ENCODE measurements at regions not wholly inside any gene's neighbourhood (a gene's known extent, or its start where the extent isn't known, plus 50 kb on each side); places are given as distances from the start of the nearest gene placed in this dataset.
A peak's percentile ranks its signal among the peaks of the same experiment; 100 is the strongest.

DNA sequence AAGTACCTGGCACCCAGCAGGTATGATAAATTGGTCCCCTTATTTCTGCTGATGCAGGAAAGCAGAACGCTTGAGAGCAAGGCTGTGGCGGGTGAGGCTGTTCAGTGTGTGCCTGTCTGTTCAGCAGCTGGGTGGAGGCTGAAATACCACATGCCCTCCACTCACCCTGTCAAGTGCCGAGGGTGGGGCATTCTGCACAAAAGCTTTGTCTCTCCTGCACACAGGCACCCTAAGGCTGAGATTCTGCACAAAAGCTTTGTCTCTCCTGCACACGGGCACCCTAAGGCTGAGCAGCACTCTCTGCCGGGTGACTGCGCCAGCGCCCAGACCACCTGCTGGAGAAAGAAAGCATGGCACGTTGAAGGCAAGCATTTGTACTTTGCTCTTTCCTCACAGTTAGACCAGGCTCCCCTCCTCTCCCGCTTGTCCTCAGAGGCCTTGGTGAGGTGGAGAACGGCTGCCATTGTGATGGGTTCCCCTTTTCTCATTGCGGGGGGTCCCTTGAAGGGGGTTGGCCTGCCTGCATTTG, 97.5 kb downstream of the BDH1 start (continued):
- TF ChIP-seq, protein P1, sequence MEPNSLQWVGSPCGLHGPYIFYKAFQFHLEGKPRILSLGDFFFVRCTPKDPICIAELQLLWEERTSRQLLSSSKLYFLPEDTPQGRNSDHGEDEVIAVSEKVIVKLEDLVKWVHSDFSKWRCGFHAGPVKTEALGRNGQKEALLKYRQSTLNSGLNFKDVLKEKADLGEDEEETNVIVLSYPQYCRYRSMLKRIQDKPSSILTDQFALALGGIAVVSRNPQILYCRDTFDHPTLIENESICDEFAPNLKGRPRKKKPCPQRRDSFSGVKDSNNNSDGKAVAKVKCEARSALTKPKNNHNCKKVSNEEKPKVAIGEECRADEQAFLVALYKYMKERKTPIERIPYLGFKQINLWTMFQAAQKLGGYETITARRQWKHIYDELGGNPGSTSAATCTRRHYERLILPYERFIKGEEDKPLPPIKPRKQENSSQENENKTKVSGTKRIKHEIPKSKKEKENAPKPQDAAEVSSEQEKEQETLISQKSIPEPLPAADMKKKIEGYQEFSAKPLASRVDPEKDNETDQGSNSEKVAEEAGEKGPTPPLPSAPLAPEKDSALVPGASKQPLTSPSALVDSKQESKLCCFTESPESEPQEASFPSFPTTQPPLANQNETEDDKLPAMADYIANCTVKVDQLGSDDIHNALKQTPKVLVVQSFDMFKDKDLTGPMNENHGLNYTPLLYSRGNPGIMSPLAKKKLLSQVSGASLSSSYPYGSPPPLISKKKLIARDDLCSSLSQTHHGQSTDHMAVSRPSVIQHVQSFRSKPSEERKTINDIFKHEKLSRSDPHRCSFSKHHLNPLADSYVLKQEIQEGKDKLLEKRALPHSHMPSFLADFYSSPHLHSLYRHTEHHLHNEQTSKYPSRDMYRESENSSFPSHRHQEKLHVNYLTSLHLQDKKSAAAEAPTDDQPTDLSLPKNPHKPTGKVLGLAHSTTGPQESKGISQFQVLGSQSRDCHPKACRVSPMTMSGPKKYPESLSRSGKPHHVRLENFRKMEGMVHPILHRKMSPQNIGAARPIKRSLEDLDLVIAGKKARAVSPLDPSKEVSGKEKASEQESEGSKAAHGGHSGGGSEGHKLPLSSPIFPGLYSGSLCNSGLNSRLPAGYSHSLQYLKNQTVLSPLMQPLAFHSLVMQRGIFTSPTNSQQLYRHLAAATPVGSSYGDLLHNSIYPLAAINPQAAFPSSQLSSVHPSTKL (CRISPR knock-in tag; IDR thresholded peaks at IDR 0.05), result peak; percentile 57
- TF ChIP-seq CBX5 (CRISPR knock-in tag; IDR thresholded peaks at IDR 0.05; ENCODE audit: borderline replicate concordance), result peak; percentile 45; the same call in 1 of the 2 replicates
- peak; percentile 39; the same call in 1 of the 2 replicates for TF ChIP-seq ZNF614 (CRISPR knock-in tag; IDR thresholded peaks at IDR 0.05; ENCODE audit: borderline replicate concordance)
- no peak for TF ChIP-seq HOXA9 (CRISPR knock-in tag; IDR thresholded peaks at IDR 0.05; ENCODE audit: borderline replicate concordance)
- TF ChIP-seq KAT8 (CRISPR knock-in tag; IDR thresholded peaks at IDR 0.05), result peak; percentile 40; the same call in 1 of the 2 replicates
- TF ChIP-seq, protein P2, sequence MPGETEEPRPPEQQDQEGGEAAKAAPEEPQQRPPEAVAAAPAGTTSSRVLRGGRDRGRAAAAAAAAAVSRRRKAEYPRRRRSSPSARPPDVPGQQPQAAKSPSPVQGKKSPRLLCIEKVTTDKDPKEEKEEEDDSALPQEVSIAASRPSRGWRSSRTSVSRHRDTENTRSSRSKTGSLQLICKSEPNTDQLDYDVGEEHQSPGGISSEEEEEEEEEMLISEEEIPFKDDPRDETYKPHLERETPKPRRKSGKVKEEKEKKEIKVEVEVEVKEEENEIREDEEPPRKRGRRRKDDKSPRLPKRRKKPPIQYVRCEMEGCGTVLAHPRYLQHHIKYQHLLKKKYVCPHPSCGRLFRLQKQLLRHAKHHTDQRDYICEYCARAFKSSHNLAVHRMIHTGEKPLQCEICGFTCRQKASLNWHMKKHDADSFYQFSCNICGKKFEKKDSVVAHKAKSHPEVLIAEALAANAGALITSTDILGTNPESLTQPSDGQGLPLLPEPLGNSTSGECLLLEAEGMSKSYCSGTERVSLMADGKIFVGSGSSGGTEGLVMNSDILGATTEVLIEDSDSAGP (CRISPR knock-in tag; IDR thresholded peaks at IDR 0.05; ENCODE audit: borderline replicate concordance), result peak; percentile 78
- 0 out of 2 replicates have a peak, but pooled peaks have one; percentile 7 for TF ChIP-seq ETV6 (CRISPR knock-in tag; conservative IDR thresholded peaks at IDR 0.05)
- no peak for TF ChIP-seq ZFP90 (CRISPR knock-in tag; IDR thresholded peaks at IDR 0.05; ENCODE audit: borderline replicate concordance)
- TF ChIP-seq SNRNP70 (IDR thresholded peaks at IDR 0.05; ENCODE audit: low read depth, low read length), result no peak
- no peak for TF ChIP-seq ZNF414 (CRISPR knock-in tag; IDR thresholded peaks at IDR 0.05)
- no peak for TF ChIP-seq PTBP1 (IDR thresholded peaks at IDR 0.05; ENCODE audit: low read depth, low read length, poor library complexity, severe bottlenecking)
- TF ChIP-seq ARID4A (CRISPR knock-in tag; IDR thresholded peaks at IDR 0.05; ENCODE audit: borderline replicate concordance), result peak; percentile 53; the same call in 1 of the 2 replicates
- 0 out of 2 replicates have a peak, but pooled peaks have one; percentile 28 for TF ChIP-seq ZFX (CRISPR knock-in tag; IDR thresholded peaks at IDR 0.05; ENCODE audit: low read depth)
- peak; percentile 74 for TF ChIP-seq ZNF605 (CRISPR knock-in tag; IDR thresholded peaks at IDR 0.05)
- TF ChIP-seq TMF1 (CRISPR knock-in tag; IDR thresholded peaks at IDR 0.05; ENCODE audit: low read depth), result no peak
- 0 out of 2 replicates have a peak, but pooled peaks have one; percentile 26 for TF ChIP-seq HOXA5 (CRISPR knock-in tag; IDR thresholded peaks at IDR 0.05)
- TF ChIP-seq ZNF224 (CRISPR knock-in tag; IDR thresholded peaks at IDR 0.05), result no peak
- TF ChIP-seq, protein P3, sequence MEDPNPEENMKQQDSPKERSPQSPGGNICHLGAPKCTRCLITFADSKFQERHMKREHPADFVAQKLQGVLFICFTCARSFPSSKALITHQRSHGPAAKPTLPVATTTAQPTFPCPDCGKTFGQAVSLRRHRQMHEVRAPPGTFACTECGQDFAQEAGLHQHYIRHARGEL (CRISPR knock-in tag; IDR thresholded peaks at IDR 0.05), result no peak

Data from HepG2 (cell line).